Esophagus muscularis mucosa (tissue), 4 donors: ENCODE measurements at regions not wholly inside any gene's neighbourhood (a gene's known extent, or its start where the extent isn't known, plus 50 kb on each side); places are given as distances from the start of the nearest gene placed in this dataset.

Experiments
- DNase-seq: peaks from one replicate; pipeline ENCODE4 v3.0.0-alpha.2; 2017; ENCODE audit errors: extremely low spot score
- H3K27ac ChIP-seq, 4 donors: fragments of 200-600 bp; sonication (generic); replicated peaks in 1 of 4; 1 replicate in 3 of 4; 2 replicates in 1 of 4; pipeline ENCODE4 v1.5.1; 2016 to 2019; ENCODE audit warnings: mild to moderate bottlenecking in 1 of 4
- H3K27me3 ChIP-seq, 4 donors: fragments of 200-600 bp; sonication (generic); one replicate each; pipeline versions ENCODE4 v1.5.1 to v1.6.0; 2016 to 2019
- H3K36me3 ChIP-seq, 4 donors: fragments of 200-600 bp; sonication (generic); one replicate each; pipeline ENCODE4 v1.5.1; 2016 to 2019
- H3K4me1 ChIP-seq, 4 donors: fragments of 200-600 bp; sonication (generic); one replicate each; pipeline ENCODE4 v1.5.1; 2016 to 2019
- H3K4me3 ChIP-seq, 4 donors: fragments of 200-600 bp; sonication (generic); 1 replicate in 2 of 4; 2 replicates in 2 of 4; pipeline ENCODE4 v1.5.1; 2016 to 2019; ENCODE audit warnings: mild to moderate bottlenecking in 4 of 4, moderate library complexity in 1 of 4
- H3K9me3 ChIP-seq, 4 donors: fragments of 200-600 bp; sonication (generic); 1 replicate in 3 of 4; 2 replicates in 1 of 4; pipeline ENCODE4 v1.5.1; 2016 to 2019
- EP300 ChIP-seq: sonication (generic); formaldehyde crosslinking; IDR thresholded peaks from one replicate; pipeline ENCODE4 v1.6.1; 2017; ENCODE audit warnings: antibody characterized with exemption
- POLR2A ChIP-seq: fragments of 450-650 bp; IDR thresholded peaks from one replicate; pipeline ENCODE4 v1.6.1; 2017; ENCODE audit warnings: antibody characterized with exemption, moderate library complexity, mild to moderate bottlenecking, low read depth
- POLR2AphosphoS5 ChIP-seq, 2 donors: sonication (generic); formaldehyde crosslinking; IDR thresholded peaks; one replicate each; pipeline ENCODE4 v1.6.1; 2017; ENCODE audit warnings: antibody characterized with exemption in 2 of 2
- WGBS: methylation state at CpG from one replicate; pipeline ENCODE4 v1.1.5; 2018; 5-methylcytosine and 5-hydroxymethylcytosine counted together
- intact Hi-C: fragments of 100-400 bp; cut with DNase I; formaldehyde crosslinking; loops from one replicate; pipeline ENCODE4 v1.15.1; 2023
- TF ChIP-seq, protein P1 (sequence below), 3 experiments: fragments of 200-600 bp in 2 of 3; fragments of 450-650 bp in 1 of 3; sonication (generic) in 2 of 3; IDR thresholded peaks; one replicate each; pipeline ENCODE4 v1.5.1; 2017 to 2019; ENCODE audit warnings: antibody characterized with exemption in 3 of 3, mild to moderate bottlenecking in 2 of 3, moderate library complexity in 1 of 3

DNA sequence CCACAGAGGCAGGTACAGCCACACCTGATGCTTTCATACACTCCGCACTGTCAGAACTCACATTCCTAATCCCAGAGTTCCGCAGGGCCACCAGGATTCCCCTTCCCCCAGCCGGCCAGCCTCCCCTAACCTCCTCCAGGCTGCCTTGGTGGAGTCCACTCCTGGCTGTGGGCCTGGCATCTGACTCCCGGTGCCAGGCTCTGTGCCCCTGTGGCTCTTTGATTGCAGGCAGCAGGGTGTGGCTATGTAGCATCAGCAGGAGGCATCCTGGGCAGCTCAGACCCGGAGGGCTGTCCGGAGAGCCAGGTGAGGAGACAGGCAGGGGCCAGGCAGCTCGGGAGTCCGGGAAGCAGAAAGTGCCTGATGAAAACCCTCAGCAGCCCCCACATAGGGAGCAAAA, 1432.9 kb downstream of the BRD1 start:
- peak; percentile 82 for DNase-seq
- no peak overlapping the region for H3K27ac ChIP-seq
- TF ChIP-seq, protein P1, sequence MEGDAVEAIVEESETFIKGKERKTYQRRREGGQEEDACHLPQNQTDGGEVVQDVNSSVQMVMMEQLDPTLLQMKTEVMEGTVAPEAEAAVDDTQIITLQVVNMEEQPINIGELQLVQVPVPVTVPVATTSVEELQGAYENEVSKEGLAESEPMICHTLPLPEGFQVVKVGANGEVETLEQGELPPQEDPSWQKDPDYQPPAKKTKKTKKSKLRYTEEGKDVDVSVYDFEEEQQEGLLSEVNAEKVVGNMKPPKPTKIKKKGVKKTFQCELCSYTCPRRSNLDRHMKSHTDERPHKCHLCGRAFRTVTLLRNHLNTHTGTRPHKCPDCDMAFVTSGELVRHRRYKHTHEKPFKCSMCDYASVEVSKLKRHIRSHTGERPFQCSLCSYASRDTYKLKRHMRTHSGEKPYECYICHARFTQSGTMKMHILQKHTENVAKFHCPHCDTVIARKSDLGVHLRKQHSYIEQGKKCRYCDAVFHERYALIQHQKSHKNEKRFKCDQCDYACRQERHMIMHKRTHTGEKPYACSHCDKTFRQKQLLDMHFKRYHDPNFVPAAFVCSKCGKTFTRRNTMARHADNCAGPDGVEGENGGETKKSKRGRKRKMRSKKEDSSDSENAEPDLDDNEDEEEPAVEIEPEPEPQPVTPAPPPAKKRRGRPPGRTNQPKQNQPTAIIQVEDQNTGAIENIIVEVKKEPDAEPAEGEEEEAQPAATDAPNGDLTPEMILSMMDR (IDR thresholded peaks at IDR 0.05): no peak
- no peak for TF ChIP-seq POLR2A
- TF ChIP-seq EP300: no peak
- TF ChIP-seq POLR2AphosphoS5 (IDR thresholded peaks at IDR 0.05): no peak
- no peaks in the 10 kb centered on the region for H3K9me3 ChIP-seq
- H3K27me3 ChIP-seq: peaks cover 0 to 74% (median 0%) of the 10 kb centered on the region in 4 donors
- intact Hi-C loops: no loop called here
- 83% methylated on average over 4 of the region's 8 CpGs for WGBS
- no peaks in the 10 kb centered on the region for H3K36me3 ChIP-seq
- H3K4me1 ChIP-seq: no peaks in the 10 kb centered on the region
- H3K4me3 ChIP-seq: no peak overlapping the region

DNA sequence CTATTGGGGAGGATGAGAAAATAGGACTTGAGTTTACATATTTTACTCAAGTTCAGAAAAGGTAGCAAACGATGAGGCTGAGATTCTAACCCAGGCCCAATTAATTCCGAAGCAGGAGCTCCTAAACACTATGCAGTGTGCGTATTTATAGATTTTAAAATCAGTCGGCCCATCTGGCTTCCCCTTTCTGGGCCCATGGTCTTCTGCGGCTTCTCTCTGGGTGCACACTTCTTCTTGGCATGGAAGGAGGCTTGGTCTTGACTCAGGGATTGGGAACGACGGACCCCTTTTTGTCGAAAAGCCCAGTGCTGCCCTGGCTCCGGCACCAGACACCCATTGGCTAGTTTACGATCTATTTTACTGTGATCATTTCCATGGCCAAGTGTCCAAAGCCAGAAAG, 1433.8 kb downstream of the BRD1 start:
- Histone ChIP-seq H3K36me3 (no peaks in the 10 kb centered on the region), H3K4me3 (no peak overlapping the region), H3K9me3 (no peaks in the 10 kb centered on the region), H3K4me1 (no peaks in the 10 kb centered on the region), H3K27ac (no peak overlapping the region), H3K27me3 (peaks cover 0 to 80% (median 0%) of the 10 kb centered on the region in 4 donors)
- TF ChIP-seq, protein P1 (IDR thresholded peaks at IDR 0.05): no peak
- TF ChIP-seq POLR2A (no peak), POLR2AphosphoS5 (IDR thresholded peaks at IDR 0.05) (no peak), EP300 (no peak)
- intact Hi-C loops: no loop called here
- WGBS: 82% methylated on average over 10 of the region's 10 CpGs
- peak; percentile 77 for DNase-seq

DNA sequence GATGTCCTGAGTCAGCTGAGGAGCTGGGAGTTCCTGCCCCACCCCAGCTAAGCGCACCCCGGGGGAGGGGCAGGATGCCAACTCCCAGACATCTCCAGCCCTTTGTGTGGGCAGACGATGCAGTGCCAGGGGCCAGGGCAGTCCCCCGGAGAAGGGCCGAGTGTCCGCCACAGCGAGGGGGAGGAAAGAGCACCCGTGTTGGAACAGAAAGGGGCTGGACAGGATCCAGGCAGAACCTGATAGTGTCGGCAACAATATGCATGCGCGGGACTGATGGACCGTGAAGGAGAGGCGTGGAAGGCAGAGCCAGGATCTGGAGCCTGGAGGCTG, 1434.7 kb downstream of the BRD1 start:
- Histone ChIP-seq H3K27ac (no peak overlapping the region), H3K4me3 (no peak overlapping the region), H3K27me3 (peaks cover 0 to 80% (median 0%) of the 10 kb centered on the region in 4 donors), H3K4me1 (no peaks in the 10 kb centered on the region), H3K36me3 (no peaks in the 10 kb centered on the region), H3K9me3 (no peaks in the 10 kb centered on the region)
- DNase-seq: peak; percentile 91
- TF ChIP-seq POLR2AphosphoS5 (IDR thresholded peaks at IDR 0.05) (no peak), POLR2A (no peak), EP300 (no peak)
- TF ChIP-seq, protein P1 (IDR thresholded peaks at IDR 0.05): no peak
- WGBS: 77% methylated on average over 13 of the region's 13 CpGs
- intact Hi-C loops: no loop called here

DNA sequence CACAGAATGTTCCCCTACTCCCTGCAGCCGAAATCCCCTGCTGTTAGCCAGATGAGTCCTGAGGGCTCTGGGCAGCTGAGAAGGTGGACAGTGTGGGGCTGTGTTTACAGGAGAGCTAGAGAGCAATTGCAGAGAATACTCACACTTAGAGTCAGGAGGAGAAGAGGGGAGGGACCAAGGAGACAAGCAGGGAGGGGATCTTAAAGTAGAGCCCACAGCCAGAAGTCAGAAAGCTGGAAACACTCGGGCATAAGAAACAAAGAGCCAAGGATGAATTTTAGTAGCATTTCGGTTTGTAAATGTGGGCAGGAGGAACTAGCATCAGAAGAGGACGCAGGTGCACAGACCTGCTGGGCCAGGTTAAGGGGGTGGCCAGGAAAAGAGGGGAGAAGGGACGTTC, 1435.9 kb downstream of the BRD1 start:
- WGBS: 77% methylated on average over 5 of the region's 5 CpGs
- H3K4me3 ChIP-seq: no peak overlapping the region
- intact Hi-C loops: no loop called here

More for the DNA sequence above, 1435.9 kb downstream of the BRD1 start:
- Histone ChIP-seq H3K27ac (no peak overlapping the region), H3K36me3 (no peaks in the 10 kb centered on the region), H3K4me1 (no peaks in the 10 kb centered on the region), H3K27me3 (peaks cover 0 to 75% (median 0%) of the 10 kb centered on the region in 4 donors), H3K9me3 (no peaks in the 10 kb centered on the region)
- DNase-seq: peak; percentile 62
- TF ChIP-seq EP300: no peak
- TF ChIP-seq, protein P1 (IDR thresholded peaks at IDR 0.05): no peak
- TF ChIP-seq POLR2A: no peak
- no peak for TF ChIP-seq POLR2AphosphoS5 (IDR thresholded peaks at IDR 0.05)
